NCI-H146 treated with DMSO at 0.1 percent for 48 hours (cell line): ENCODE measurements at regions not wholly inside any gene's neighbourhood (a gene's known extent, or its start where the extent isn't known, plus 50 kb on each side); places are given as distances from the start of the nearest gene placed in this dataset.
A peak's percentile ranks its signal among the peaks of the same experiment; 100 is the strongest.

Experiments used
- DNase-seq: peaks from one replicate; lab custom pipeline; 2025; ENCODE audit not compliant: unreplicated experiment; lab: John Stamatoyannopoulos, UW

GRCh38 chr11:43574949-43575912 lies 105.3 kb upstream of the HSD17B12 start:
- DNase-seq = peak; percentile 56

- no peak for DNase-seq
Observed at GRCh38 chr11:43575913-43576310, 104.6 kb upstream of the HSD17B12 start.

GRCh38 chr11:43576320-43576802 lies 104.2 kb upstream of the HSD17B12 start:
- no peak for DNase-seq

- no peak for DNase-seq
Observed at GRCh38 chr11:43576803-43577521, 103.6 kb upstream of the HSD17B12 start.

GRCh38 chr11:43577566-43578264 lies 102.8 kb upstream of the HSD17B12 start:
- DNase-seq = no peak

- DNase-seq = no peak
Observed at GRCh38 chr11:43578346-43579170, 102.0 kb upstream of the HSD17B12 start.

- no peak for DNase-seq
Observed at GRCh38 chr11:43579171-43579918, 101.2 kb upstream of the HSD17B12 start.

GRCh38 chr11:43579919-43580276 lies 100.6 kb upstream of the HSD17B12 start:
- DNase-seq = no peak

GRCh38 chr11:43580735-43581369 lies 99.7 kb upstream of the HSD17B12 start:
- DNase-seq = no peak

GRCh38 chr11:43581370-43582023 lies 99.0 kb upstream of the HSD17B12 start:
- DNase-seq = no peak

- DNase-seq = no peak
Observed at GRCh38 chr11:43582024-43582862, 98.3 kb upstream of the HSD17B12 start.

GRCh38 chr11:43582863-43583462 lies 97.6 kb upstream of the HSD17B12 start:
- no peak for DNase-seq

- no peak for DNase-seq
Observed at GRCh38 chr11:43583548-43583947, 97.0 kb upstream of the HSD17B12 start.

- no peak for DNase-seq
Observed at GRCh38 chr11:43585877-43586608, 94.5 kb upstream of the HSD17B12 start.

- DNase-seq = no peak
Observed at GRCh38 chr11:43589601-43590250, 90.8 kb upstream of the HSD17B12 start.

GRCh38 chr11:43601511-43601910 lies 79.0 kb upstream of the HSD17B12 start:
- no peak for DNase-seq
